NOMO-1 (cell line): ENCODE measurements at regions not wholly inside any gene's neighbourhood (a gene's known extent, or its start where the extent isn't known, plus 50 kb on each side); places are given as distances from the start of the nearest gene placed in this dataset.

Experiments
- DNase-seq, 2 experiments: peaks; one replicate each; lab custom pipeline; 2025; ENCODE audit not compliant: unreplicated experiment in 2 of 2; lab: John Stamatoyannopoulos, UW

DNA sequence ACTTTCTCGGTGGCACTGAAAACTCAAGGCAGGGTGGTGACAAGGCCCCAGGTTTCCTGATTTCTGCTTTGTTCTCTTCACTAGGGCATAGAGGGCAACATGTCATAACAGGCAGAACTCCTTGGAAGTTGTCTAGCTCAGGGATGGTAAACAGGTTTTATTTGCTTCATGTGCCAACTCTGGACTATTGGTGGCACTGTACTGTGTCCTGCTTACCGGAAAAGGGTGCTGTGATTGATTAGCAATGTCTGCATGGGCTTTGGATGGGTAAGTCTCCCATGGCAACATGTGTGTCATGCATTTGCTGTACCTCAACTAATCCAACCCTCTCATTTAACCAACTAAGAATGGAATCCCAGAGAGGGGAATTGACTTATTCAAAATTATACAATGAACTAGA lies 70.7 kb upstream of the USP24 start:
- no peak for DNase-seq

DNA sequence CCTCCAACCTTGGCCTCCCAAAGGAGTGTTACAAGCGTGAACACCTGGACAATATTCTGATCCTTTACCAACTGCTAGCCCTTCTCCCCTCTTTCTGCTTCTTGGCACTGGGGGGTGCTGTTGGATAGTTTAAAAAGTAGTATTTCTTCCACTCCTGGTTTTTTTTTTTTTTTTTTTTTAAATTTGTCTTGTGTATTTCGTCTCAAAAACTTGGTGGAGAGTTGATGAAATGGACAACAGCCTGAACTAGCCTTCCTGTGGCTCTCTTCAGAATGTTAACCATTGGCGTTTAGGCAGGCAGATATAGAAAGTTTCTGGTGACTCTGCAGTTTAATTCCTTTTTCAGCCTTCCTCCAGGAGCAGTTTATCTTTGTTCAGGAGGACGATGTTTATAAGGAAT lies 69.7 kb upstream of the USP24 start:
- DNase-seq: peak in 1 of 2 experiments; percentile 21

DNA sequence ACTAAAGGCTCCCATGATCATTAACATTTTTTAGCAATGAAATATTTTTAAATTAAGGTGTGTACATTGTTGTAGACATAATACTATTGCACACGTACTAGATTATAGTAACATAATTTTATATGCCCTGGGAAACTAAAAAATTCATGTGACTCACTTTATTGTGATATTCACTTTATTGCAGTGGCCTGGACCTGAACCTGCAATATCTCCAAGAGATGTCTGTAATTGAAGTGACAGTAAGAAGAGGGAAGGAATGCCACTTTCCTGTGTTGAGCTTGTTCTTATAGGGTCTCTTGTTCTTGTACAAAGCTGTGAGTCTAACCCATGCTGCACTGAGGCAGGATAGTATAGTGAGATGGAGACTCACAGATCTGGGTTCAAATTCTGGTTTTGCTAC lies 66.9 kb upstream of the USP24 start:
- no peak for DNase-seq

DNA sequence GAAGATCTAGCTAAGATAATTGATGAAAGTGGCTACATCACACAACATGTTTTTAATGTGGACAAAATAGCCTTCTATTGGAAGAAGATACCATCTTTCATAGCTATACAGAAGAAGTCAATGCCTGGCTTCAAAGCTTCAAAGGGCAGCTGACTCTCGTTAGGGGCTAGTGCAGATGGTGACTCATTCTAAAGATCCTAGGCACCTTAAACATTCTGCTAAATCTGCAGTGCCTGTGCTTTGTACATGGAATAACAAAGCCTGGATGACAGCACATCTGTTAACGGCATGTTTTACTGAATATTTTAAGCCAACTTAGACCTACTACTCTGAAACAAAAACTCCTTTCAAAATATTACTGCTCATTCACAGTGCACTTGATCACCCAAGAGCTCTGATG lies 65.6 kb upstream of the USP24 start:
- DNase-seq: no peak

DNA sequence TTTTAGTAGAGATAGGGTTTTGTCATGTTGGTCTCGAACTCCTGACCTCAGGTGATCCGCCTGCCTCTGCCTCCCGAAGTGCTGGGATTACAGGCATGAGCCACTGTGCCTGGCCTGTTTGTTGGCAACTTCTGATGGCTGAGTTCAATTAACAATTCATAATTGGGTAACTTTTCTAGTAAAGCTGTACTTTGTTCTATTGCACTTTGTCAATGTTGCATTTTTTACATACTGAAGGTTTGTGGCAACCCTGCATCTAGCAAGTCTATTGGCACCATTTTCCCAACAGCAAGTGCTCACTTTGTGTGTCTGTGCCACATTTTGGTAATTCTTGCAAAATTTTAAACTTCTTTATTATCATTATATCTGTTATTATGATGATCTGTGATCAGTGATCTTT lies 64.5 kb upstream of the USP24 start:
- DNase-seq: no peak

DNA sequence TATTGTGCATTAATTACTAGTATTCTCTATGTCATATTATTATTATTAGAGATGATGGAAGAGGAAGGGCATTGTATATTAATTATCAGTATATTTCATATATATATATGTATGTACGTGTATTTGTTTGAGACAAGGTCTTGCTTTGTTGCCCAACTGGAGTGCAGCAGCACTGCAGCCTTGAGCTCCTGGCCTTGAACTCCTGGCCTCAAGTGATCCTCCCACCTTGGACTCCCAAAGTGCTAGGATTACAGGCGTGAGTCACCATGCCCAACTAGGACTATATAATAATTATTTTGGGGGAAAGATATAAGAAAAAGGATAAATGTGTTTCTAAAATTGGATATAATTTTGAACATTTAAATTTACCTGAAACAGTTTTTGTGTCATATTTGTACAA lies 63.2 kb upstream of the USP24 start:
- DNase-seq: no peak

DNA sequence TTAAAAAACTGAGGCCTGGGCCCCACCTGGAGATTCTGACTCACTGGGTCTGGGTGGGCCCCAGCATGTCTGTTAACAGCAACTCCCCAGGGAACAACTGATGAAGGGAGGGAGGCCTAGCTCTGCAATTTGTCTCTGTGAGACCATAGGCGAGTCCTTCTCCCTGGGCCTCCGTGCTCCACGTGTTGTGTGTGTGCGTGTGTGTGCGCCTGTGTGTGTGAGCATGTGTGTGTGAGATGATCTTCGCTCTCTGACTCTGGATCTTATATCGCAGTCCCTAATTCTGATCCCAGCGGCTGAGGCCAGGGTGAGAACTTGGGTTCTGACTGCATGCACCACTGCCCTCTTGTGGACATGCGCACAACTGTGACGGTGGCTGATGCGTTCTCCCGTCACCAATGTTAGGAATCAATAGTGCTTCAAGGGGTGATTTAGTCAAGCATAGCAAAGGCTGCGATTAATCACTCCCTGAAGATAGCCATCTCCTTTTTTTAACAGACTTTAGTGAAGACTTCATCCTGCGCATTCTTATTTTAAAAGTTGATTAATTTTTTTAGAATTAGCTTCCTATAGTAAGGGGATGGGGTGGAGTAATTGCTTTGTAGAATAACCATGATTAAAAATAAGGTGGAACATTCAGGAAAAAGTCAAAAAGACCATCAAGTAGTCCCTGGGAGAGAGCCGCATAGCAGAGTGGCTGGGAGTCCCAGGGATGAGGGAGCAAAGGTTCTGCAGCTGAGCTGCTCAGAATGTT lies 62.4 kb upstream of the USP24 start:
- DNase-seq: peak; percentile 56 to 65

DNA sequence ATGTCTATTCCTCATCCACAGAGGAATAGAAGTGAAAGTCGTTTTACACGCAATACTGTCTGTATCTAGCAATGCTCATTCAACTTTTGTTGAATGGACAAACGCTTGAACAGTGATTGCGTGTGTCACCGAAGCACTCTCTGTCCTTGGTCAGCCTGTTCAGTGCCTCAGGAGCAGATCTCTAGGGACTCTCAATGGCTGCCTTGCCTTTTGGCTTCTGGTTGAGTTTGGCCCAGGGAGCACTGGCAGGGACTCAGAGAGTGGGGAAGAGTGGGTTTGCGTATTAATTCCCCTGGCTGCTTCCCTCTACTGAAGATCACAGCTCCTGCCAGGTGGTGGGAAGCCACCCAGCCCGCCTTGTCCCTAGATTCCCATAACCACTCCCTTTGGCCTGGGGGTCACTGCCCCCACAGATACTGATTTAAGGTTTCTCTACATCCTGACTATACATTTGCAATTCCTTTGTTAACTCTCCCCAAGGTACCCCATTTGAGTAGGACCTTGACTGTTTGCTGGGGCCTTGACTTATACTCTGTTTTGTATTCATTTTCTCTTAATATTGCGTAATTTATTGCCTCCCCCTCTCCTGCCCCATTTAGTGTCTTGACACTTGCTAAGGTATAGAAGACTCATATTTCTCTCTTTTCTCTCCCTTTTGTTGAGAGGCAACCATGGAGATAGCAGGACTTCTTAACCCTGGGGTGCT lies 61.7 kb upstream of the USP24 start:
- DNase-seq: no peak

DNA sequence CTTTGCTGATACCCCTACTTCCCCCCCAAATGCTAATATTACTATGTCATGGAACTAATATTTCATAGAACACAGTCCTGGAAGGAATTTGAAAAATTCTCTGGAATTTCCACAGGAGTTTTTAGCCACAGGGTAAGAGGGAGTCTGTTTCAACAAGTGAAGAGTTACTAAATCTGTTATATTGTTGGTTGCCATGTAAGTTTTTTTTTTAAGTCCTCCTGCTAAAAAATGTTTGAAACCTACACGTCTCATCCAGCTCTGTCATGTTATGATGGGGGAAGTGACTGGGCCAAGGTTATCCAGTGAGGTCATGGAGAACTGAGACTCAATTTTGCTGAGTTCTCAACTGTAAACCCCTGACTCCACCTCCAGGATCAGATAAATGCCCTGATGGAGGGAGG lies 60.8 kb upstream of the USP24 start:
- DNase-seq: no peak

DNA sequence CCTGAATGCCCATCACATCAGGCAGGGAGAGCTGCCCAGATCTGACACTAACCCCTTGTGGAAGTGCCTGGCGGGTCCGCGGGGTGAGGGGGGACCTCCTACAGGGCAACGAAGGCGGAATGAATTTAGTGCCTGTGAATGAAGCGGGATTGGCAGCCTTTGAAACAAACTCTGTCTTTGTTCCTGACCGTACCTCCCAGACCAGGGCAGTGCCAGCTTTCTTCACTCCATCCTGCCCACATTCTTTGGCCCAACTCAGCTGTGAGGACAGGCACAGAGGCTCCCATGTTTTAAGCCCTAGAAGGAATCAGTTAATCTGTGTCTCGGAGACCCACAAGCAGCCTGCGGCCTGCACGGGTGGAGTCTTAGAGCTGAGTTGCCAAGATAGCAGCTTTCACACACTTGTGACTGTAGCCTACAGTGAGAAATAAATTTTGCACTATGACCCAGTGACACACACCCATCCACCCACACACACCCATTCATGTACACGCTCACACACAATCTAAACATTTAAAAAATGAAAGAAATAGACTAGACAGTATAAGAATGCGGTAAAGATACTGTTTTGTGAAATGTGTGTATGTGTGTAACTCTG lies 60.1 kb upstream of the USP24 start:
- DNase-seq: no peak

DNA sequence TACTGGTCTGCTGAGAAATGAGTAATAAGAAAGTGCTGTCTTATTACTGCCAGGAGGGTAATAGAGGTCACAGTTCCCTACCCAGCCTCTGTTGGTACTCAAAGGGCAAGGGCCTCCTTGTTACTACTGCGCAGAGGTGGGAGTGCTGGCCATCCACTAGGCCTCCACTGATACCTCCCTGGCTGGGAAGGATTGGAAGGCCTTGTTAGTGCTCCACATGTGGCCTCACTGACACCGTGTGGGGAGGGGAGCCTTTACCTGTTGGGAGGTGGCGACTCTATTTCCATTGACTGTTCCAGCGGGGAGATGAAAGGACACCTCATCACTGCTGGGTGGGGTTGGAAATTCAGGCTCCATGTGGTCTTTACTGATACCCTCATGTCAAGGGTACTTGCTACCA lies 57.8 kb upstream of the USP24 start:
- DNase-seq: no peak
